ENCODE measurements at regions not wholly inside any gene's neighbourhood (a gene's known extent, or its start where the extent isn't known, plus 50 kb on each side); places are given as distances from the start of the nearest gene placed in this dataset.

GRCh38 chr11:4191031-4191571, 96.5 kb downstream of the RRM1 start:
- Mint-ChIP-seq H3K4me3 (ENCODE audit: unreplicated experiment) (no peak overlapping the region), H3K27me3 (ENCODE audit: unreplicated experiment) (no peaks in the 10 kb centered on the region), H3K9me3 (ENCODE audit: unreplicated experiment) (no peaks in the 10 kb centered on the region), H3K36me3 (ENCODE audit: low read depth, unreplicated experiment) (no peaks in the 10 kb centered on the region), H3K27ac (ENCODE audit: unreplicated experiment) (no peak overlapping the region), H3K4me1 (ENCODE audit: unreplicated experiment) (peaks cover 16% of the 10 kb centered on the region)
- DNase-seq (ENCODE audit: low spot score), result no peak
- no peak for TF ChIP-seq CTCF (IDR thresholded peaks at IDR 0.05; ENCODE audit: unreplicated experiment)

GRCh38 chr11:4190519-4190918, 95.9 kb downstream of the RRM1 start:
- DNase-seq (ENCODE audit: low spot score), result no peak
- no peak overlapping the region for H3K27ac Mint-ChIP-seq (ENCODE audit: unreplicated experiment)
- H3K9me3 Mint-ChIP-seq (ENCODE audit: unreplicated experiment), result no peaks in the 10 kb centered on the region
- H3K27me3 Mint-ChIP-seq (ENCODE audit: unreplicated experiment), result no peaks in the 10 kb centered on the region
- TF ChIP-seq CTCF (IDR thresholded peaks at IDR 0.05; ENCODE audit: unreplicated experiment), result no peak
- H3K4me3 Mint-ChIP-seq (ENCODE audit: unreplicated experiment), result no peak overlapping the region
- H3K36me3 Mint-ChIP-seq (ENCODE audit: low read depth, unreplicated experiment), result no peaks in the 10 kb centered on the region
- H3K4me1 Mint-ChIP-seq (ENCODE audit: unreplicated experiment), result peaks cover 16% of the 10 kb centered on the region

- Mint-ChIP-seq H3K9me3 (ENCODE audit: unreplicated experiment) (no peaks in the 10 kb centered on the region), H3K36me3 (ENCODE audit: low read depth, unreplicated experiment) (no peaks in the 10 kb centered on the region)
- no peak for TF ChIP-seq CTCF (IDR thresholded peaks at IDR 0.05; ENCODE audit: unreplicated experiment)
These were observed 95.5 kb downstream of the RRM1 start for GRCh38 chr11:4190098-4190497.

More at GRCh38 chr11:4190098-4190497, 95.5 kb downstream of the RRM1 start:
- H3K27me3 Mint-ChIP-seq (ENCODE audit: unreplicated experiment), result no peaks in the 10 kb centered on the region
- H3K4me1 Mint-ChIP-seq (ENCODE audit: unreplicated experiment), result peaks cover 16% of the 10 kb centered on the region
- no peak for DNase-seq (ENCODE audit: low spot score)
- no peak overlapping the region for H3K27ac Mint-ChIP-seq (ENCODE audit: unreplicated experiment)
- no peak overlapping the region for H3K4me3 Mint-ChIP-seq (ENCODE audit: unreplicated experiment)
